Endodermal cell (in vitro differentiated cells): ENCODE measurements at regions not wholly inside any gene's neighbourhood (a gene's known extent, or its start where the extent isn't known, plus 50 kb on each side); places are given as distances from the start of the nearest gene placed in this dataset.

ENCODE experiments used
- DNase-seq: peaks from one replicate; pipeline ENCODE4 v3.0.0-alpha.2; 2017
- H3K27ac ChIP-seq: 2 replicates; pipeline ENCODE4 v1.5.1; 2013; ENCODE audit warnings: mild to moderate bottlenecking, low read depth, low read length, moderate library complexity
- H3K27me3 ChIP-seq: 2 replicates; pipeline ENCODE4 v1.6.1; 2013; ENCODE audit warnings: mild to moderate bottlenecking, low read length, moderate library complexity; ENCODE audit not compliant: insufficient read depth, control insufficient read depth, poor library complexity, severe bottlenecking
- H3K36me3 ChIP-seq: 2 replicates; pipeline ENCODE4 v1.7.0; 2013; ENCODE audit warnings: mild to moderate bottlenecking, low read length, moderate library complexity; ENCODE audit not compliant: control insufficient read depth, insufficient read depth
- H3K4me1 ChIP-seq: one replicate; pipeline ENCODE4 v1.7.0; 2013; ENCODE audit warnings: low read length; ENCODE audit not compliant: control insufficient read depth, insufficient read depth
- H3K4me3 ChIP-seq: 2 replicates; pipeline ENCODE4 v1.5.1; 2013; ENCODE audit warnings: mild to moderate bottlenecking, low read length, moderate library complexity
- H3K9ac ChIP-seq: 2 replicates; pipeline ENCODE4 v1.6.1; 2013; ENCODE audit warnings: mild to moderate bottlenecking, low read length, moderate library complexity; ENCODE audit not compliant: poor library complexity, severe bottlenecking; ENCODE audit errors: extremely low read depth
- H3K9me3 ChIP-seq: 2 replicates; pipeline ENCODE4 v1.6.1; 2013; ENCODE audit warnings: mild to moderate bottlenecking, low read length, moderate library complexity; ENCODE audit not compliant: control insufficient read depth
- H3K27ac Mint-ChIP-seq: 2 replicates; pipeline ENCODE4 v1.8.0; 2020; ENCODE audit warnings: mixed read lengths
- H3K27me3 Mint-ChIP-seq: 2 replicates; pipeline ENCODE4 v1.8.0; 2021; ENCODE audit warnings: mild to moderate bottlenecking, mixed read lengths; ENCODE audit not compliant: insufficient read depth
- H3K36me3 Mint-ChIP-seq: 2 replicates; pipeline ENCODE4 v1.8.0; 2020; ENCODE audit warnings: low read depth, mixed read lengths
- H3K4me1 Mint-ChIP-seq: 2 replicates; pipeline ENCODE4 v1.8.0; 2020; ENCODE audit warnings: mixed read lengths
- H3K4me3 Mint-ChIP-seq: 2 replicates; pipeline ENCODE4 v1.8.0; 2020; ENCODE audit warnings: mild to moderate bottlenecking, moderate library complexity, mixed read lengths
- H3K9me3 Mint-ChIP-seq: 2 replicates; pipeline ENCODE4 v1.8.0; 2020; ENCODE audit warnings: mild to moderate bottlenecking, mixed read lengths
- WGBS, 2 experiments: methylation state at CpG; one replicate each; pipeline versions ENCODE4 v1.1.5 to v1.1.7; 2013; ENCODE audit warnings: missing lambda C conversion rate in 2 of 2, mixed read lengths in 1 of 2; ENCODE audit not compliant: insufficient coverage in 1 of 2, insufficient read length in 1 of 2; 5-methylcytosine and 5-hydroxymethylcytosine counted together
- TF ChIP-seq, protein P1 (sequence below): fragments of 200-600 bp; sonication (generic); conservative IDR thresholded peaks from 2 replicates; pipeline ENCODE4 v1.5.0; 2021; ENCODE audit warnings: antibody characterized with exemption, mild to moderate bottlenecking

- Mint-ChIP-seq H3K9me3 (no peaks in the 10 kb centered on the region), H3K4me1 (peaks cover 2% of the 10 kb centered on the region), H3K4me3 (no peak overlapping the region), H3K27ac (no peak overlapping the region), H3K36me3 (no peaks in the 10 kb centered on the region), H3K27me3 (peaks cover 48% of the 10 kb centered on the region)
- Histone ChIP-seq H3K9me3 (no peaks in the 10 kb centered on the region), H3K4me1 (no peaks in the 10 kb centered on the region), H3K36me3 (no peaks in the 10 kb centered on the region), H3K9ac (no peak overlapping the region), H3K27me3 (peaks cover 23% of the 10 kb centered on the region), H3K27ac (no peak overlapping the region), H3K4me3 (no peak overlapping the region)
- DNase-seq, result no peak
- TF ChIP-seq, protein P1, sequence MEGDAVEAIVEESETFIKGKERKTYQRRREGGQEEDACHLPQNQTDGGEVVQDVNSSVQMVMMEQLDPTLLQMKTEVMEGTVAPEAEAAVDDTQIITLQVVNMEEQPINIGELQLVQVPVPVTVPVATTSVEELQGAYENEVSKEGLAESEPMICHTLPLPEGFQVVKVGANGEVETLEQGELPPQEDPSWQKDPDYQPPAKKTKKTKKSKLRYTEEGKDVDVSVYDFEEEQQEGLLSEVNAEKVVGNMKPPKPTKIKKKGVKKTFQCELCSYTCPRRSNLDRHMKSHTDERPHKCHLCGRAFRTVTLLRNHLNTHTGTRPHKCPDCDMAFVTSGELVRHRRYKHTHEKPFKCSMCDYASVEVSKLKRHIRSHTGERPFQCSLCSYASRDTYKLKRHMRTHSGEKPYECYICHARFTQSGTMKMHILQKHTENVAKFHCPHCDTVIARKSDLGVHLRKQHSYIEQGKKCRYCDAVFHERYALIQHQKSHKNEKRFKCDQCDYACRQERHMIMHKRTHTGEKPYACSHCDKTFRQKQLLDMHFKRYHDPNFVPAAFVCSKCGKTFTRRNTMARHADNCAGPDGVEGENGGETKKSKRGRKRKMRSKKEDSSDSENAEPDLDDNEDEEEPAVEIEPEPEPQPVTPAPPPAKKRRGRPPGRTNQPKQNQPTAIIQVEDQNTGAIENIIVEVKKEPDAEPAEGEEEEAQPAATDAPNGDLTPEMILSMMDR, result no peak
Measured at GRCh38 chr5:114060866-114061265, 301.0 kb upstream of the KCNN2 start.

DNA sequence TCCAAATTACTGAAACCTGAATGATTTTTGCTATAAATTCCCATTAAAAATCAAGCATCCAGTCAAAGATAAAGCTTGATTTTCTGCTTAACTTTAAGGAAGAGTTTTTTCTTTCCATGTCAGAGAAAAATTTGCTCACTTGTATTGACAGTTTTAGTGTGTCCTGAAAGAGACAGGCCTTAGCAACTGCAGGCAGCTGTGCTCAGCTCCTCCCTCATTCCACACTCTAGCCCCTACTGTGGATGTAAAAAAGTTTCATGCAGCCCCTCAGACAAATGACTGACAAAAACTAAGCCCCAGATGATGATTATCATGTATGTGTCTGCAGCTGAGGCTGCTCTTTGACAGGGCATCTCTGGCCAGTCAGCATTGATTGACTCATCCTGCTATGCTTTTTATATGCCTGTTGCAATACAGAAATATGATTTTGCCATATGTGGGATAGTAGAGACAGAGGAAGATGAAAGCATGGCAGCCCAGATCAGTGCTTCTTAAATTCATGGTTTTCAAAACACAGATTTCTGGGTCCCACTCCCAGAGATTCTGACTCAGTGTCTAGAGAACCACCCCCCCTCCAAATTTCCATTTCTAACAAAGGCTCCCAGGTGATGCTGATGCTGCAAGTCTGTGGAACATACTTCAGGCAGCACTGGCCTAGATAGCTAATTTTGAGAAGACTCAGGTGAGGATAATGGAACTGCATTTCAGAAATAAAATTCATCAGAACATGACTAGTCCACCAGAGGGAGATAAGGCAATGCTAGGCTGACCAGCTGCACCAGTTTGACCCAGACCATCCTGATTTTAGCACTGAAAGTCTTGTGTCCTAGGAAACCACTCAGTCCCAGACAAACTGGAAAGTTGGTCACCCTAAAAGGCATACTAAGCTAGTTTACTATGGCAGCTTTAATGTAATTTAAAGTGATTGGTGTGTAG is 298.7 kb upstream of the KCNN2 start:
- H3K36me3 Mint-ChIP-seq, result no peaks in the 10 kb centered on the region
- Histone ChIP-seq H3K9me3 (no peaks in the 10 kb centered on the region), H3K9ac (no peak overlapping the region), H3K36me3 (no peaks in the 10 kb centered on the region), H3K27ac (no peak overlapping the region), H3K4me3 (no peak overlapping the region), H3K4me1 (no peaks in the 10 kb centered on the region), H3K27me3 (no peaks in the 10 kb centered on the region)
- no peak overlapping the region for H3K4me3 Mint-ChIP-seq
- TF ChIP-seq, protein P1, result peak; percentile 47
- H3K27me3 Mint-ChIP-seq, result peaks cover 25% of the 10 kb centered on the region
- H3K4me1 Mint-ChIP-seq, result no peaks in the 10 kb centered on the region
- H3K9me3 Mint-ChIP-seq, result no peaks in the 10 kb centered on the region
- no peak for DNase-seq
- H3K27ac Mint-ChIP-seq, result no peak overlapping the region

- WGBS, 2 experiments, result 83 to 89% methylated on average over 1 of the region's 1 CpG
- TF ChIP-seq, protein P1, result no peak
- Histone ChIP-seq H3K4me1 (no peaks in the 10 kb centered on the region), H3K27me3 (no peaks in the 10 kb centered on the region), H3K9me3 (no peaks in the 10 kb centered on the region), H3K27ac (no peak overlapping the region), H3K4me3 (no peak overlapping the region), H3K9ac (no peak overlapping the region), H3K36me3 (no peaks in the 10 kb centered on the region)
- no peaks in the 10 kb centered on the region for H3K36me3 Mint-ChIP-seq
- DNase-seq, result no peak
- no peak overlapping the region for H3K4me3 Mint-ChIP-seq
- H3K9me3 Mint-ChIP-seq, result no peaks in the 10 kb centered on the region
- H3K27me3 Mint-ChIP-seq, result peaks cover 11% of the 10 kb centered on the region
- peaks cover 5% of the 10 kb centered on the region for H3K4me1 Mint-ChIP-seq
- H3K27ac Mint-ChIP-seq, result no peak overlapping the region
Measured at GRCh38 chr5:114065912-114066311, 296.0 kb upstream of the KCNN2 start.
